ENCODE measurements at regions not wholly inside any gene's neighbourhood (a gene's known extent, or its start where the extent isn't known, plus 50 kb on each side); places are given as distances from the start of the nearest gene placed in this dataset.
"Not testable (repeated sequence)": the region's sequence is repeated elsewhere in the genome, so short reads cannot be mapped to it uniquely, and the experiment has no call there.

DNA sequence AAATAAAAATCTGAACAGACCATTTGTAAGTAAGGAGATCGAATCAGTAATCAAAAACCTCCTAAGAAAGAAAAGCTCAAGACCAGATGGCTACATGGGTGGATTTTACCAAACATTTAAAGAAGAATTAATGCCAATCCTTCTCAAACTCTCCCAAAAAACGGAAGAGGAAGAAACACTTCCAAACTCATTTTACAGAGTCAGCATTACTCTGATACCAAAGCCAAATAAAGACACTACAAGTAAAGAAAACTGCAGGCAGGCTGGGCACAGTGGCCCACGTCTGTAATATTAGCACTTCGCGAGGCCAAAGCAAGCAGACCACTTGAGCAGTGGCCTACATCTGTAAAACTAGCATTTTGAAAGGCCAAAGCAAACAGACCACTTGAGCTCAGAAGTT is 159.8 kb downstream of the DPY19L2 start:
- TF ChIP-seq, protein P1, sequence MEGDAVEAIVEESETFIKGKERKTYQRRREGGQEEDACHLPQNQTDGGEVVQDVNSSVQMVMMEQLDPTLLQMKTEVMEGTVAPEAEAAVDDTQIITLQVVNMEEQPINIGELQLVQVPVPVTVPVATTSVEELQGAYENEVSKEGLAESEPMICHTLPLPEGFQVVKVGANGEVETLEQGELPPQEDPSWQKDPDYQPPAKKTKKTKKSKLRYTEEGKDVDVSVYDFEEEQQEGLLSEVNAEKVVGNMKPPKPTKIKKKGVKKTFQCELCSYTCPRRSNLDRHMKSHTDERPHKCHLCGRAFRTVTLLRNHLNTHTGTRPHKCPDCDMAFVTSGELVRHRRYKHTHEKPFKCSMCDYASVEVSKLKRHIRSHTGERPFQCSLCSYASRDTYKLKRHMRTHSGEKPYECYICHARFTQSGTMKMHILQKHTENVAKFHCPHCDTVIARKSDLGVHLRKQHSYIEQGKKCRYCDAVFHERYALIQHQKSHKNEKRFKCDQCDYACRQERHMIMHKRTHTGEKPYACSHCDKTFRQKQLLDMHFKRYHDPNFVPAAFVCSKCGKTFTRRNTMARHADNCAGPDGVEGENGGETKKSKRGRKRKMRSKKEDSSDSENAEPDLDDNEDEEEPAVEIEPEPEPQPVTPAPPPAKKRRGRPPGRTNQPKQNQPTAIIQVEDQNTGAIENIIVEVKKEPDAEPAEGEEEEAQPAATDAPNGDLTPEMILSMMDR (IDR thresholded peaks at IDR 0.05) = no peak
- Histone ChIP-seq H3K9me3 (peaks cover 0 to 41% of the 10 kb centered on the region in 2 donors), H3K4me3 (no peak overlapping the region), H3K27ac (no peak overlapping the region), H3K27me3 (no peaks in the 10 kb centered on the region), H3K36me3 (no peaks in the 10 kb centered on the region), H3K4me1 (no peaks in the 10 kb centered on the region)
- intact Hi-C loops (cut with DNase I) = no loop called here
- no peak for DNase-seq
- ATAC-seq = no peak

DNA sequence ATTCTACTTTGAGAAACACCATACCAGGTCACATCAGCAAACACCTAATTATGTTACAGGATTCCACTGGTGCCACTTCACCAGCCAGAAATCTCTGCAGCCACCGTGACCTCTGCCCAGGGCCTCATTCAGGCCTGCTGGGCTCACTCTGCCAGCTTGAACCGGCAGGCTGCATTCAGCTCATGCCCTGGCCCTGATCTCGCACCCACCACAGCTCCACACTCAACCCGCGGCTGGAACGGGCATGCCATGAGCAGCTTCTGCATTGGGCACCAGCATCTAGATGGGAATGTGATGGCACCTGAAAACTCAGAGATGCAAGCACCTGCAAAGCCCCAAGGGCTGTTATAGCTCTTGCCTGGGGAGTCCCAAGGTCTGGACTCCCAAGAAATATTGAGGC is 168.7 kb downstream of the DPY19L2 start:
- ATAC-seq = no peak
- TF ChIP-seq, protein P1 (IDR thresholded peaks at IDR 0.05) = no peak
- no peaks in the 10 kb centered on the region for H3K36me3 ChIP-seq
- H3K4me3 ChIP-seq = no peak overlapping the region
- no peak overlapping the region for H3K27ac ChIP-seq
- H3K4me1 ChIP-seq = no peaks in the 10 kb centered on the region
- no peak for DNase-seq
- intact Hi-C loops (cut with DNase I) = no loop called here
- H3K9me3 ChIP-seq = peaks cover 0 to 4% of the 10 kb centered on the region in 2 donors
- no peaks in the 10 kb centered on the region for H3K27me3 ChIP-seq

DNA sequence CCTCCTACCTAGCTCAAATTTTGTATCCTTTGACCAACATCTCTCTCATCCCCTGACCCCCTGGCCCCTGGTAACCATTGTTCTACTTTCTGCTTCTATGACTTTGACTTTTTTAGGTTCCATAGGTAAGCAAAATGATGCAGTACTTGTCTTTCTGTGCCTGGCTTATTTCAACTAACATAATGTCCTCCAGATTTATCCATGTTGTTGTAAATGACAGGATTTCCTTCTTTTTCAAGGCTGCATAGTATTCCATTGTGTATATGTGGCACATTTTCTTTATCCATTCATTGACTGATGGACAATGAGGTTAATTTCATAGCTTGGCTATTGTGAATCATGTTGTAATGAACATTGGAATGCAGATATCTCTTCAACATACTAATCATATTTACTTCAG is 170.1 kb downstream of the DPY19L2 start:
- DNase-seq = no peak
- intact Hi-C loops (cut with DNase I) = no loop called here

DNA sequence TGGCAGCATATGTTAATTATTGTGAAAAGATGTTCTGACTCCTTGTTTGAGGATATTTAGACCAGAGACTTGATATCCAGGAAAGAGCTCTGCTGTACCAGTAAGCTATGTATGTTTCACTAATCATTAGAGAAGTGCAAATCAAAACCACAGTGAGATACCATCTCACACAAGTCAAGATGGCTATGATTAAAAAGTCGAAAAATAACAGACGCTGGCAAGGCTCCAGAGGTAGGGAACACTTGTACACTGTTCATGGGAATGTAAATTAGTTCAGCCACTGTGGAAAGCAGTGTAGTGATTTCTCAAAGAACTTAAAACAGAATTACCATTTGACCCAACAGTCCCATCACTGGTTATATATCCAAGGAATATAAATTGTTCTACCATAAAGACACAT is 171.6 kb downstream of the DPY19L2 start:
- TF ChIP-seq, protein P1 (IDR thresholded peaks at IDR 0.05) = no peak
- Histone ChIP-seq H3K27me3 (no peaks in the 10 kb centered on the region), H3K4me3 (no peak overlapping the region), H3K36me3 (no peaks in the 10 kb centered on the region), H3K27ac (no peak overlapping the region), H3K4me1 (no peaks in the 10 kb centered on the region), H3K9me3 (peaks cover 0 to 4% of the 10 kb centered on the region in 2 donors)
- no peak for ATAC-seq
- intact Hi-C loops (cut with DNase I) = no loop called here
- DNase-seq = no peak

More for the DNA sequence above, 170.1 kb downstream of the DPY19L2 start:
- peaks cover 0 to 4% of the 10 kb centered on the region in 2 donors for H3K9me3 ChIP-seq
- no peaks in the 10 kb centered on the region for H3K4me1 ChIP-seq
- no peak overlapping the region for H3K4me3 ChIP-seq
- no peaks in the 10 kb centered on the region for H3K27me3 ChIP-seq
- no peaks in the 10 kb centered on the region for H3K36me3 ChIP-seq
- TF ChIP-seq, protein P1 (IDR thresholded peaks at IDR 0.05) = no peak
- no peak for ATAC-seq
- no peak overlapping the region for H3K27ac ChIP-seq

DNA sequence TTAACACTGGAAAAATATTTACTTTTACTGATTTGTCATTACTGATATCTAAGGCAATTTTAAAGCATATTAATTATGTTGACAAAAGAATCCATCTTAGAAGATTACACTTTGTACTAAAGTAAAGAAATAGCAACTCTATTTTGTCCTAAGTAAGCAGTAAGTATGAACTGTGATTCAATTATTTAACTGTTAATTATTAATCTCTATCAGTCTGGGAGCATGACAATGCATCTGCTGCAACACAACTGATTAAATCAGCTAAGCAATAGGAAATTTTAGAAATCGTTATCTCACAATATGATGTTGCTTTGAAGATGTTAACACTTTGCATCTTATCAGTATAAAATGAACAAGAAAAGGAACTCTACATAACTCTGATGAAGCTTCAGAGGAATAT is 172.3 kb downstream of the DPY19L2 start:
- no peak for ATAC-seq
- TF ChIP-seq, protein P1 (IDR thresholded peaks at IDR 0.05) = no peak

DNA sequence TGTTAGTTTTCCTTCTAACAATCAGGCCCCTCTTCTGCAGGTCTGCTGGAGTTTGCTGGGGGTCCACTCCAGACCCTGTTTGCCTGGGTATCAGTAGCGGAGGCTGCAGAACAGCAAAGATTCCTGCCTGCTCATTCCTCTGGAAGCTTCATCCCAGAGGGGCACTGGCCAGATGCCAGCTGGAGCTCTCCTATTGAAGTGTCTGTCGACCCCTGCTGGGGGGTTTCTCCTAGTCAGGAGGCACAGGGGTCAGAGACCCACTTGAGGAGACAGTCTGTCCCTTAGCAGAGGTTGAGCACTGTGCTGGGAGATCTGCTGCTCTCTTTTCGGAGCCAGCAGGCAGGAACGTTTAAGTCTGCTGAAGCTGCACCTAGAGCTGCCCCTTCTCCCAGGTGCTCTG is 174.9 kb downstream of the DPY19L2 start:
- H3K9me3 ChIP-seq; H3K27ac ChIP-seq; H3K4me1 ChIP-seq; H3K27me3 ChIP-seq; H3K4me3 ChIP-seq; DNase-seq; ATAC-seq; intact Hi-C loops (cut with DNase I); H3K36me3 ChIP-seq: not testable (repeated sequence)

More for the DNA sequence above, 172.3 kb downstream of the DPY19L2 start:
- no peaks in the 10 kb centered on the region for H3K27me3 ChIP-seq
- intact Hi-C loops (cut with DNase I) = no loop called here
- H3K4me3 ChIP-seq = no peak overlapping the region
- H3K4me1 ChIP-seq = no peaks in the 10 kb centered on the region
- H3K9me3 ChIP-seq = peaks cover 0 to 4% of the 10 kb centered on the region in 2 donors
- no peaks in the 10 kb centered on the region for H3K36me3 ChIP-seq
- DNase-seq = no peak
- no peak overlapping the region for H3K27ac ChIP-seq

Data from left lung (tissue), 4 donors.